Left ventricle myocardium superior (tissue), 1 donor: ENCODE measurements at regions not wholly inside any gene's neighbourhood (a gene's known extent, or its start where the extent isn't known, plus 50 kb on each side); places are given as distances from the start of the nearest gene placed in this dataset.
"Not testable (repeated sequence)": the region's sequence is repeated elsewhere in the genome, so short reads cannot be mapped to it uniquely, and the experiment has no call there.

ENCODE experiments used
- ATAC-seq: fragments of 200-7000 bp; cut with Tn5 transposase; one replicate; pipeline ENCODE4 v1.9.1; 2020; ENCODE audit warnings: mild to moderate bottlenecking, moderate library complexity
- DNase-seq: peaks from one replicate; pipeline ENCODE4 v3.0.0-alpha.2; 2020
- intact Hi-C: fragments of 100-400 bp; cut with micrococcal nuclease; formaldehyde crosslinking; loops from one replicate; pipeline ENCODE4 v1.11.0; 2022
- donor health status: DM: no; HTN: yes; CAD: no; lungs with severe emphysema.

GRCh38 chr17:53527473-53527872, 295.3 kb upstream of the KIF2B start:
- no peak for DNase-seq
- no peak for ATAC-seq
- intact Hi-C loops, result no loop called here

DNA sequence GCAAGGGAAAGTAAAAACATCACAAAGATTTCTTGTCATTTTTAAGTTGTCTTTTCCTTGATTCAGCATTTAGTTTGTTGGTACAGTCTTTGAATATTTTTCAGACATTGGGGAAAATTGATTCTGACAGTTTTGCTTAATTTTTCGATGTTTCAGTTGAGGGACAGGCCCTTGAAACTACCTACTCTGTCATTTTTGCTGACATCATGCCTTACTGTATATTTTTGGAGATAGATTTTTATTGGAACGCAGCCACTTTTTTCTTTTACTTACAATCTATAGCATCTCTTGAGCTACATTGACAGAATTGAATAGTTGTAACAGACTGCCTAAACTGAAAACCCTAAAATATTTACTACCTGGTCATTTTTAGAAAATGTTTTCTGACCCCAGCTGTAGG, 297.1 kb upstream of the KIF2B start:
- intact Hi-C loops, result no loop called here
- DNase-seq (no peak), ATAC-seq (no peak)

- DNase-seq (no peak), ATAC-seq (no peak)
- intact Hi-C loops, result no loop called here
Observed at GRCh38 chr17:53516636-53517035, 306.1 kb upstream of the KIF2B start.

DNA sequence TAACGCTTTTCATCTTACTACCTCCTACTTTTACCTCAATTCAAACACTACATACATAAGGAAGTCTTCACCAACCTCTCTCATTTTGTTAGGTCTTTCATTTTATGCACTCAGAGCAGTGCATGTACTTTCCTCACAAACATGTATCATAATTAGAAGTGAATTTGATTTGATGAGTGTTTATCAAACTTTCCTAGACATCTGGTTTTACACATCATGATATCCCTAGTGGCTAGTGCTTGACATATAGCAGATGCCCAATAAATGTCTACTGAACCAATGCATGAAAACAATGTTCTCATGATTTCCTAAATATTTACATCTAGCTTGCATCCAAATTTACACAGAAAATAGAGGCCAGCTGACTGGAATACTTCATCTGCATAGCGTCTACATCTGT, 323.4 kb upstream of the KIF2B start:
- intact Hi-C loops, result no loop called here
- no peak for ATAC-seq
- DNase-seq, result no peak

- ATAC-seq (no peak), DNase-seq (no peak)
- intact Hi-C loops, result no loop called here
Observed at GRCh38 chr17:53496356-53496755, 326.4 kb upstream of the KIF2B start.

DNA sequence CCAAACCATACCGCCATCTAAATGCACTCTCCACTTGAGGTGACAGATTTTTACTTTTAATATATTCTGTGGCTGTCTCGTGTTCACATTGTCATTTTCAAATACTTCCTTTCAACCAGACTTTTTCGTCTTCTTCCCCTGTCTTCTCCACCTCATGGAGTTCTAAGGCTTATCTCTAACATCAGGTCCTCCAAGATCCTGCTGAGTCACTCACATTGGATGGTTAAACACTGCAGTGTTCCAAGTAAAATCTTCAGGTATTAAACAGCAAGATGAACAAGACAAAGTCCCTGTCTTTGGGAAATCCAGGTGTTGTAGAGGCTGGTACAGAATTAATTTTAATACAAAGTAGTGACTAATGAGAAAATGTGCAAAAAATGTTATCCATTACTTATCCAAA, 330.2 kb upstream of the KIF2B start:
- no peak for ATAC-seq

GRCh38 chr17:53490447-53490968, 332.2 kb upstream of the KIF2B start:
- no peak for DNase-seq
- no peak for ATAC-seq
- intact Hi-C loops, result no loop called here

More for the DNA sequence above, 330.2 kb upstream of the KIF2B start:
- intact Hi-C loops, result no loop called here
- DNase-seq, result no peak

DNA sequence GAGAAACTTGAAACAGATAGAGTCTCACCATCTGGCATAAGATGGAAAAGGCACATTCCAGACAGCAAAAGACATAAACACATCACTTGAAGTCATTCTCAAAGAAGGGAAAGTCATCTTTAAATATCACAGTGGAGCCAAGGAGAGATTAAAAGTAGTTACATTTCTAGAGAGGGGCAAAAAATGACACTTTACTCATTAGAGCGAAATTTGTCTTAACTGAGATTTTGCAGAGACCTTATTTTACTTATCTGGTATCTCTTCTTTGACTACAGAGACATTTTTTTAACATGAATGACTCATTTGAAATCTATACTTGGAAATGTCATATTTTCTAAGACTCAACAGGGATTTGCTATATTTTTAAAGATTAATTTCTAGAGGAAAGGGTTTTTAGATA, 339.0 kb upstream of the KIF2B start:
- DNase-seq (no peak), ATAC-seq (no peak)
- intact Hi-C loops, result no loop called here

- intact Hi-C loops, result no loop called here
- no peak for DNase-seq
- no peak for ATAC-seq
Observed at GRCh38 chr17:53475002-53475401, 347.7 kb upstream of the KIF2B start.

DNA sequence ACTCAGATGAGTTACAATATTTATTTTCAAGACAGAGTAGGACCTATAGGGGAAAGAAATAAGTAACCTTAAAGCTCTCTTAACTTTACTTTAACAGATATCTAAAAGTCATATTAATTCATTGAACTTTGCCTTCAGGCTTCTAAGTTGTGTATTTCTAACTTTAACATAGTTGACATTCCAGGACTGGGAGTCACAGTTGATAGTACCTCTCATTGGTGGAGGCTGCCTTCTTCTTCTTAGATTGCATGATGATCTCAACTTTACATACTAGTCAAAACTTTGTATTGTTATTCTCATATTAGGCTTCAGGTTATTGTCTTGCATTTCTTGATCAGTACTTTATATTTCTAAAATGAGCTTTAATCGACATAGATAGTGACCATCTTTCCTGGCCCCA, 350.1 kb upstream of the KIF2B start:
- ATAC-seq (no peak), DNase-seq (no peak)
- intact Hi-C loops, result no loop called here

GRCh38 chr17:53471514-53471913, 351.2 kb upstream of the KIF2B start:
- ATAC-seq (no peak), DNase-seq (no peak)
- intact Hi-C loops, result no loop called here

GRCh38 chr17:53470626-53471025, 352.1 kb upstream of the KIF2B start:
- no peak for ATAC-seq
- no peak for DNase-seq
- intact Hi-C loops, result no loop called here

- DNase-seq (no peak), ATAC-seq (no peak)
- intact Hi-C loops, result no loop called here
Observed at GRCh38 chr17:53466733-53467132, 356.0 kb upstream of the KIF2B start.

- ATAC-seq, DNase-seq, intact Hi-C loops: not testable (repeated sequence)
Observed at GRCh38 chr17:53464396-53464795, 358.3 kb upstream of the KIF2B start.

DNA sequence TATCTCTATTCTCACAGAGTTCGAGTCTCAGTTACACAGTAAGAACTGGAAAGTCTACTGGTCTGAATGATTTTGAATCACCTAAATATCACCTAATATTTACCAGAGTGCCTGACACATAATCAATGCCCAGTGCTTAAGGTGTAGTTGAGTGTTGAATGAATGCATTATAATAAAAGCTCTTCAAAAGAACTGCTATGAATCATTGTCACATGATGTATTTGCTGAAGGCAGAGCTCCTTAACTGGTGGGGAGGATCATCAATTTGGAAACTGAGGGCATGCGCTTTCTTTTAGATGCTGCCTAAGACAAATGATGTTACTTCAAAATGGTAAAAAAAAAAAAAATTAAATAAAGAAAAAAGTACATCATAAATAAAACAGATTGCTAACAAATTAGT, 359.4 kb upstream of the KIF2B start:
- intact Hi-C loops, result no loop called here
- DNase-seq (no peak), ATAC-seq (no peak)

GRCh38 chr17:53462393-53462811, 360.3 kb upstream of the KIF2B start:
- intact Hi-C loops, result no loop called here
- ATAC-seq (no peak), DNase-seq (no peak)

- ATAC-seq, intact Hi-C loops: not testable (repeated sequence)
Observed at GRCh38 chr17:53455943-53456342, 366.8 kb upstream of the KIF2B start.

GRCh38 chr17:53454337-53454736, 368.4 kb upstream of the KIF2B start:
- intact Hi-C loops, result no loop called here
- DNase-seq (no peak), ATAC-seq (no peak)

More at GRCh38 chr17:53455943-53456342, 366.8 kb upstream of the KIF2B start:
- not testable (repeated sequence) for DNase-seq

DNA sequence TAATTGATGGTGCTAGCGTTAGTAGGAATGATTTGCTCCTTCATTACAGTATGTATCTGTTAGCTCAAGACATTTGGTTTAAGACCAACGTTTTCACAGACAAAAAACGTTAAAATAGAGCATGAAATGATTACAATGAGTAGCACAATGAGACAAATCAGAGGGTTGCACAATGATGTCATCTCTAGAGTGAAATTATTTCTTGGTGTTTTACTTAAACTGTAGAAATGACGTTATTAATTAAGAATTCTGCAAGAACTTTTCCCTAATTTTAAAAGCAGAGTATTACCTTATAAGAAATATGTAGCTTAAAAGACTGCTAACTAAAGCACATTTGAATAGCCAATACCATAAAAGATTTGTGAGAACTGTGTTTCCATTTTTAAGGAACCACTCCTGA, 373.4 kb upstream of the KIF2B start:
- DNase-seq, result no peak
- intact Hi-C loops, result no loop called here
- no peak for ATAC-seq

DNA sequence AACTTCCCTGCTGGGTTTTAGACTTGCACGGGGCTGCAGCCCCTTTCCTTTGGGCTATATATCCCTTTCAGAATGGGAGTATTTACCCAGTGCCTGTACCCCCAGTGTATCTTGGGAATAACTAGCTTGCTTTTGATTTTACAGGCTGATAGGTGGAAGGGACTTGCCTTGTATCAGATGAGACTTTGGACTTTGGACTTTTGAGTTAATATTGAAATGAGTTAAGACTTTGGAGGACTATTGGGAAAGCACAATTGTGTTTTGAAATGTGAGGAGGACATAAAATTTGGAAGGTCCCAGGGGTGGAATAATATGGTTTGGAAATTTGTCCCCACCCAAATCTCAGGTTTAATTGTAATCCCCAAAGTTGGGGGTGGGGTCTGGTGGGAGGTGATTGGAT, 393.8 kb upstream of the KIF2B start:
- intact Hi-C loops, result no loop called here
- no peak for ATAC-seq
- DNase-seq, result no peak

DNA sequence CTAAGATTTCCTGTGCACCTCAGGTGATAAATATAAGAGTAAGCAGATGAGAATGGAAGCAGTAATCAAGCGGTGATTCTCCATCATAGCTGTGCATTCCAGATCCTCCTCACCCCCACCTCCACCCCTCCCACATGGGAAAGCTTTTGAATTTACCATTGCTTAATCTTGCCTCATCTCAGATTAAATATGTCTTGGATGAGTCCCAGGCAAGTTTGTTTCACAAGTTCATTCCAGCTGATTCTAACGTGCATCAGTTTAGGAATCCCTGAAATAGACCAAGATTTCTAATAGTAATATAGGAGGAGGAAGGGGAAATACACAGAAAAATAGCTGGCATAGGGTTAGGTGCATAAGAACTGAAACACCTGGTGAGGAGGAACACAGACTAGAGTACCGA, 396.2 kb upstream of the KIF2B start:
- intact Hi-C loops, result no loop called here
- ATAC-seq (no peak), DNase-seq (no peak)

- intact Hi-C loops, result no loop called here
- no peak for DNase-seq
Observed at GRCh38 chr17:53420035-53420641, 402.6 kb upstream of the KIF2B start.

More at GRCh38 chr17:53420035-53420641, 402.6 kb upstream of the KIF2B start:
- ATAC-seq, result no peak
